ACHN (cell line): ENCODE measurements at regions not wholly inside any gene's neighbourhood (a gene's known extent, or its start where the extent isn't known, plus 50 kb on each side); places are given as distances from the start of the nearest gene placed in this dataset.

Experiments used
- DNase-seq: peaks from one replicate; pipeline ENCODE4 v3.0.0-alpha.2; 2015
- in situ Hi-C: cut with HindIII; loops from 2 replicates; pipeline ENCODE4 v1.10.0; 2017; ENCODE audit warnings: low sequenced_read_pairs, low pct_ligation_motif_present, low pct_unique_long_range_greater_than_20kb

- in situ Hi-C loops = no loop called here
- DNase-seq = no peak
Observed at GRCh38 chr2:41832218-41832617, 215.6 kb upstream of the PKDCC start.

DNA sequence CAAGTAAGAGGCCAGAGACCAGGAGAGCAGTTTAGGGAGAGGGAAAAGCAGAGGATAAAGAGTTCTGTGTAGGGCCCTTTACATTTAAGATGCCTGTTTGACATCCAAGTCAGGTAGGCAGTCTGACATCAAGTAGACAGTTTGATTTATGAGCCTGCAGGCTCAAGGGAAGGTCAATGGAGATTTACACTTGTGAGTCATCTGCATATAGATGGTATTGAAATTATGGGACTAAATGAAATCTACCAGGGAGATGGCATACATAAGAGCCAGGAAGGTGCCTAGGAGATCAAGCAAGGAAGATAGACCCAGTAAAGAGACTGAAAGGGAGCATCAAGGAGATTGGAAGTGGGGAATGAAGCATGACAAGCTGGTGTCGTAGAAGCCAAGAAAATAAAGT lies 212.4 kb upstream of the PKDCC start:
- in situ Hi-C loops = no loop called here
- DNase-seq = no peak

- in situ Hi-C loops = no loop called here
- DNase-seq = peak; percentile 76
Observed at GRCh38 chr2:41836948-41837347, 210.9 kb upstream of the PKDCC start.

DNA sequence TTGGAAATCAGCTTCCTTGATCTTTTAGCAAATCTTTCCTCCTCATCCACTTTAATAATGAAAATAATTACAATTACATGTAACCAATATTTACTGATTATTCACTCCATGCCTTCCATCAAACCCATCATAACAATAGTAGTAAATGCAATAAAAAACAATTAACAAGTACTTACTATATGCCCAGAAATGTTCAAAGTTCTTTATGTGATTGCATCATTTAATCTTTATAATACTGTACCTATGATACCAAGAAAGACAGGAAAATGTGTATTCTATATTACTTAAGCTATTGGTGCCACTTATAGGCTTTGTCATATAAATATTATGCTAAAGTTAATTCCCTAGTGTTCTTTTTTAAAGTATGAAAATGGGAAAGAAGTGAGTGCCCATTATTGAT lies 210.2 kb upstream of the PKDCC start:
- DNase-seq = no peak
- in situ Hi-C loops = no loop called here

- DNase-seq = peak; percentile 98
- in situ Hi-C loops = no loop called here
Observed at GRCh38 chr2:41840702-41841551, 206.9 kb upstream of the PKDCC start.

- DNase-seq = no peak
Observed at GRCh38 chr2:41846962-41847361, 200.9 kb upstream of the PKDCC start.

GRCh38 chr2:41847744-41848441 lies 199.9 kb upstream of the PKDCC start:
- in situ Hi-C loops = no loop called here
- DNase-seq = no peak

More at GRCh38 chr2:41846962-41847361, 200.9 kb upstream of the PKDCC start:
- in situ Hi-C loops = no loop called here

DNA sequence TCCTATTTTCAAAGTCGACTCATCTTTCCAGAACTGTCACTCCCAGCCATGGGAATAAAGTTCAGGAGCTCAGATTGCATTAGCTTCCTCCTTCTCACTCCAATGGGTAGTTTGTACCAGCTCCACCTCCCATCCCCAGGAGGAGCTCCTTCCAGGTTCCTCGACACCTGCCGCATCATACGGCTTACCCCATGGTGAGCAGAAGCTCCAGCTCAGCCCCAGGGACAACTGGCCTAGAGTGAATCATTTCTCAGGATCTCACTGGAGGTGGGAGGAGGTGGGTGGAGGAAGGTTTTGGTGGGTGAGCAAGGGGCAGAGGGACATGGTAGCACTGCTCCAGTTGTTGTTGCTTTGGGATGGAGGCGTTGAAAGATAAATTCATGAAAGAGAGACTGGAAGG lies 196.3 kb upstream of the PKDCC start:
- in situ Hi-C loops = loop anchor here (25.0 kb wide), 1 partner anchor 236 kb away; no protein-coding TSS in a partner anchor
- DNase-seq = no peak

DNA sequence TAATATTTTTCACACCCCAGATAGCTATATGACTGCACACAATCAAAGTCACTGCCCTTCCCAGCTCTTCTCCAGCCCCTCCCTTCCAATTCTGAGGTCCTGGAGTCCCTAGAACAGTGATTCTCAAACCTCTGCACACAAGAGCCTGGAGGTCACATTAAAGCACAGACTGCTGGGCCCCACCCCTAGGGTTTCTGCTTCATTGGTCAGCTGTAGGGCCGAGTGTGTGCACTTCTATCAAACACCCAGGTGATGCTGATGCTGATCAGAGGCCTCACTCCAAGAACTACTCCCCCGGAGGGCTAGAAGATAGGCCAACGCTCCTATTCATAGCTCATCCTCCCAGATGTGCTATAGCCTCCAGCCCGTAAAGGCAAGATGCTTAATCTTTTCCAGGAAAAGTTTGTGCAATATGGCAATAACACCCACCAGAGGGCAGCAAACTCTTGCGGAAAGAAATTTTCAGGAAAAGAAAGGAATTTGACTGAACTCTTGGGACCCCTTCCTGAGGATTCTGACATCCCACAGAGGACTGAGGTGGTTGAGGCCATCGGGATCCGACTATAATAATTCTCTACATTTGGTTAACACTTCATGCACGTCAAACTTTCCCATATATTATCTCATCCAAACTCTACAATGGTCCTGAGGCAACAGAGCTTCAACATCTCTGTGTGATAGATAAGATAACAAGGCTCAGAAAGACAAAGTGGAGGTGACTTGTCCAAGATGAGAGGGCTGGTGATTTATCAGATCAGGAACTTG lies 194.2 kb upstream of the PKDCC start:
- in situ Hi-C loops = loop anchor here (25.0 kb wide), 1 partner anchor 234 kb away; no protein-coding TSS in a partner anchor
- DNase-seq = peak; percentile 74

- in situ Hi-C loops = loop anchor here (25.0 kb wide), 1 partner anchor 233 kb away; no protein-coding TSS in a partner anchor
- peak; percentile 26 for DNase-seq
Observed at GRCh38 chr2:41854227-41854626, 193.6 kb upstream of the PKDCC start.

GRCh38 chr2:41856946-41857345 lies 190.9 kb upstream of the PKDCC start:
- DNase-seq = no peak
- in situ Hi-C loops = loop anchor here (25.0 kb wide), 1 partner anchor 230 kb away; no protein-coding TSS in a partner anchor

GRCh38 chr2:41859615-41860514 lies 188.0 kb upstream of the PKDCC start:
- DNase-seq = peak; percentile 66
- in situ Hi-C loops = loop anchor here (25.0 kb wide), 1 partner anchor 227 kb away; no protein-coding TSS in a partner anchor

DNA sequence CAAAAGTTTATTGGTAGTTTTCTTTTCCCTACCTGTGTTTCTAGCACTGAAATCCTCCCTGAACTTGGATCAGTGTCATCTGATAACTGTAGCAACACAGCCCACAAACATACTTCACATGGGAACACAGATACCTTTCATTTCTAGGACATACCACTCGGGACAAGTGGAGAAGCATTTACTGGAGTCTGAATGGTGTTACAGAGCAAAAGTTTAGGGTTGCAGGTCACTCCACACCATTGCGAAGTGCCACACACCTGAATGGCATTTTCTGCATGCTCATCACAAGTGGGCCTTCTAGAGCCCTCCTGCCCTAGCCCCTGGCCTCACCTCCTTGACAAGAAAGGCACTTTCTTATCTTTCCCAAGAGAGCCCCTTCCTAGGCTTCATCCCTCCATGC lies 184.8 kb upstream of the PKDCC start:
- in situ Hi-C loops = loop anchor here (25.0 kb wide), 1 partner anchor 224 kb away; no protein-coding TSS in a partner anchor
- DNase-seq = no peak

DNA sequence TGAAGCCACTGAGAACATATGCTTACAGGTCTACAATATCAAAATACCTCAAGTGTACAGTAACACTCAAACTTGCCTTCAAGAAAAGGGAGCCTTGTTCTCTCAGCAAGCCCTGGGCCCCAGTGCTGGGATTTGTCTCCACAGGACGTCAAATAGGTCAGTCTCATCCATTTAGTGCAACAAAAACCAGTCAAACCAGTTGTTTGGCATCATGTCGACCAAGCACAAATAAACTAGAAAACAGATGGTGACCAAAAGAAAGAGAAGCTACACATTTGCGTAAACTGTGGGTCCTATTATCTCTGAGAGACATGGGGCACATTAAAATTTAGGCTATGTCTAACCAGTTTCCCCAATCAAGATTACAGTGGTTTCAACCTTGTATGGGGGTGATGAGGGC lies 182.6 kb upstream of the PKDCC start:
- in situ Hi-C loops = loop anchor here (25.0 kb wide), 1 partner anchor 222 kb away; no protein-coding TSS in a partner anchor
- DNase-seq = no peak

DNA sequence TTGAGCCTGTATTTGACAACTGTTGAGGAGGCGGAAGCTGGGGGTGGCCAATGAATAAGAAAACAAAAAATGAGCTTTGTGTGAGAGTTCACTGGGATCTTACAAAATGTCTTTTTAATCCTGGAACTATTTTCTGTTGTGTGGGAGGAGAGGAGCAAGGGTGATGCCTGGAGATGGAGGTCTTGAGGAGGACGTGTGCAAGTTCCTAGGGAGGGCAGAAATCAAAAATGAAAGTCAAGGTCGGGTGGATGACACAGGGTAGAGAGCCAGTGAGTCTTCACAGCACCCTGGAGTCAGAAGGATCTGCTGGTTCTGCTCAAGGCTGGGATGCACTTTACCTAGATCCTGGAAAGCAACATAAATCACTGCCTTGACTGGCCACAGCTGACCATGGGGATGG lies 180.3 kb upstream of the PKDCC start:
- DNase-seq = no peak
- in situ Hi-C loops = loop anchor here (25.0 kb wide), 1 partner anchor 220 kb away; no protein-coding TSS in a partner anchor

- peak; percentile 67 for DNase-seq
- in situ Hi-C loops = loop anchor here (25.0 kb wide), 1 partner anchor 218 kb away; no protein-coding TSS in a partner anchor
Observed at GRCh38 chr2:41869542-41870264, 178.1 kb upstream of the PKDCC start.

DNA sequence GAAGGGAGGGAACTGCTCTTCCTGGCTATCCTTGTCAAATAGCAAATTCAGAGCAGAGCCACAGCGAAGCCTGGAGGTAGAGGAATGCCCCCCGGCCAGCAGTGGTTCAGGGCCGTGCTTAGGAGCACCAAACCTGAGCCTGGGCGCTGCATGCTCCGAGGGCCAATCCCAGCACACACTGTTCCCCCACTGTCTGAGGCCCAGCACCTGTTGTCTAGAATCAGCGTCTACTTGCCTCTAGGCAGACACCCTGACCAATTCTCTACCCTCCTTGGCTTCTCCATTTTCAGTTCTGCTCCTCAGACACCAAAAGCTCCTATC lies 177.6 kb upstream of the PKDCC start:
- no peak for DNase-seq
- in situ Hi-C loops = loop anchor here (25.0 kb wide), 1 partner anchor 217 kb away; no protein-coding TSS in a partner anchor
